Right atrium auricular region (tissue), 2 donors: ENCODE measurements at regions not wholly inside any gene's neighbourhood (a gene's known extent, or its start where the extent isn't known, plus 50 kb on each side); places are given as distances from the start of the nearest gene placed in this dataset.
"Not testable (repeated sequence)": the region's sequence is repeated elsewhere in the genome, so short reads cannot be mapped to it uniquely, and the experiment has no call there.

Experiments
- DNase-seq: peaks from one replicate; pipeline ENCODE4 v3.0.0-alpha.2; 2019; ENCODE audit warnings: low spot score
- H3K27ac ChIP-seq, 2 donors: fragments of 200-600 bp; sonication (generic); 1 replicate in 1 of 2; 2 replicates in 1 of 2; pipeline ENCODE4 v1.5.1; 2016 to 2019
- H3K27me3 ChIP-seq, 2 donors: fragments of 200-600 bp; sonication (generic); one replicate each; pipeline versions ENCODE4 v1.5.1 to v1.6.0; 2017 to 2019
- H3K36me3 ChIP-seq: fragments of 200-600 bp; sonication (generic); one replicate; pipeline ENCODE4 v1.5.1; 2016
- H3K4me1 ChIP-seq, 2 donors: fragments of 200-600 bp; sonication (generic); one replicate each; pipeline versions ENCODE4 v1.5.1 to v1.6.0; 2017 to 2019
- H3K4me3 ChIP-seq, 2 donors: fragments of 200-600 bp; sonication (generic); 1 replicate in 1 of 2; 2 replicates in 1 of 2; pipeline ENCODE4 v1.5.1; 2017 to 2019; ENCODE audit warnings: mild to moderate bottlenecking in 1 of 2, moderate library complexity in 1 of 2
- H3K9me3 ChIP-seq, 2 donors: fragments of 200-600 bp; sonication (generic); one replicate each; pipeline ENCODE4 v1.5.1; 2019
- CTCF ChIP-seq, 2 donors: fragments of 200-600 bp; sonication (generic); IDR thresholded peaks; one replicate each; pipeline ENCODE4 v1.5.1; 2019; ENCODE audit warnings: antibody characterized with exemption in 2 of 2

DNA sequence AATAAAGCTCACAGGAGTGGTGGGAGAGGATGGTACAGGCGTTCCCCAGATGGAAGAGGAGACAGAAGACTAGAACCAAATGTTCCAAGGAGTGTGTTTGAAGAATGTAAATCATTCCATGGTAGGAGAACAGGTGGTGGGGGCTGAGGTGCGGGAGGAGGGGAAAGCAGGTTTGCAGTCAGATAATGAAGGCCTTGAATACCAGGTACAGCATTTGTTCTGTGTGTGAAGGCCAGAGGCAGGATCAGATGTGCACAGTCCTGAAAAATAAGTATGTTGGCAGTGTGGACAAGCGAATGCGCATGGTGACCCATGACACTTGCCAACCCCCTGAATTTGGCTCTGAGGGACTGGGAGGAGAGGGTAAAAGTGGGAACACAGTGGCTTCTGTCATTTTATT lies 59.9 kb upstream of the ALDH1B1 start:
- no peaks in the 10 kb centered on the region for H3K27me3 ChIP-seq
- no peak overlapping the region for H3K4me3 ChIP-seq
- no peak overlapping the region for H3K27ac ChIP-seq
- no peaks in the 10 kb centered on the region for H3K4me1 ChIP-seq
- no peaks in the 10 kb centered on the region for H3K36me3 ChIP-seq
- no peak for TF ChIP-seq CTCF (IDR thresholded peaks at IDR 0.05)
- no peak for DNase-seq
- H3K9me3 ChIP-seq = no peaks in the 10 kb centered on the region

- no peak for TF ChIP-seq CTCF (IDR thresholded peaks at IDR 0.05)
- Histone ChIP-seq H3K9me3 (no peaks in the 10 kb centered on the region), H3K4me1 (no peaks in the 10 kb centered on the region), H3K27ac (no peak overlapping the region), H3K4me3 (no peak overlapping the region), H3K36me3 (no peaks in the 10 kb centered on the region), H3K27me3 (no peaks in the 10 kb centered on the region)
- DNase-seq = no peak
These were observed 61.4 kb upstream of the ALDH1B1 start for GRCh38 chr9:38331141-38331540.

GRCh38 chr9:38329968-38330367 lies 62.5 kb upstream of the ALDH1B1 start:
- H3K4me3 ChIP-seq = no peak overlapping the region
- no peak for TF ChIP-seq CTCF (IDR thresholded peaks at IDR 0.05)
- no peaks in the 10 kb centered on the region for H3K4me1 ChIP-seq
- H3K27ac ChIP-seq = no peak overlapping the region
- no peaks in the 10 kb centered on the region for H3K27me3 ChIP-seq
- DNase-seq = no peak
- H3K36me3 ChIP-seq = no peaks in the 10 kb centered on the region
- H3K9me3 ChIP-seq = no peaks in the 10 kb centered on the region

DNA sequence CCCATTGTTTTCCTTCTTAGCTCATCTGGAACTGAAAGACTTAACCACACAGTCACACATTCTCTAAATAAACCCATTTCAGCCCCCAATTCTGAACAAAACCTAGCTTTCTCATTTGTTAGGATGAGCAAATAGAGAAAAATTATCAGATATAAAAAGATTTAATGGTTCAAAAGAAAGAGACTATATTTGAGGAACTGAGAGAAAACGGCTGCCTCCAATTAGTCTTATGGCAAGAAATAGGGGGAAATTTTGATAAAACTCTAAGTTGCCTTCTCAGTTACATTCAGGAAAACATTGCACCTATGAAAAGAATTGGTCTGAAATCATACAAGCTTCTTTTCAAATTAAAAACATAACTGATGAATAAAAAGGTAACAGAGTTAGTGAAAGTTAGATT lies 63.7 kb upstream of the ALDH1B1 start:
- Histone ChIP-seq H3K27me3 (no peaks in the 10 kb centered on the region), H3K36me3 (no peaks in the 10 kb centered on the region), H3K4me3 (no peak overlapping the region), H3K27ac (no peak overlapping the region), H3K9me3 (no peaks in the 10 kb centered on the region), H3K4me1 (no peaks in the 10 kb centered on the region)
- TF ChIP-seq CTCF (IDR thresholded peaks at IDR 0.05) = no peak
- no peak for DNase-seq

GRCh38 chr9:38326122-38326521 lies 66.4 kb upstream of the ALDH1B1 start:
- no peaks in the 10 kb centered on the region for H3K9me3 ChIP-seq
- H3K27ac ChIP-seq = no peak overlapping the region
- DNase-seq = no peak
- no peak overlapping the region for H3K4me3 ChIP-seq
- no peaks in the 10 kb centered on the region for H3K27me3 ChIP-seq
- H3K4me1 ChIP-seq = no peaks in the 10 kb centered on the region
- TF ChIP-seq CTCF (IDR thresholded peaks at IDR 0.05) = no peak
- H3K36me3 ChIP-seq = no peaks in the 10 kb centered on the region

- not testable (repeated sequence) for DNase-seq
These were observed 68.3 kb upstream of the ALDH1B1 start for GRCh38 chr9:38324213-38324612.

More at GRCh38 chr9:38324213-38324612, 68.3 kb upstream of the ALDH1B1 start:
- not testable (repeated sequence) for H3K36me3 ChIP-seq, H3K27me3 ChIP-seq, H3K4me1 ChIP-seq, H3K27ac ChIP-seq, H3K4me3 ChIP-seq, H3K9me3 ChIP-seq
